Fibroblast of skin of left quadriceps (primary cell): ENCODE measurements at regions not wholly inside any gene's neighbourhood (a gene's known extent, or its start where the extent isn't known, plus 50 kb on each side); places are given as distances from the start of the nearest gene placed in this dataset.

ENCODE experiments used
- DNase-seq, 2 experiments: peaks; one replicate each; pipeline ENCODE4 v3.0.0-alpha.2; 2013; ENCODE audit warnings: low read depth in 2 of 2

GRCh38 chr2:217525076-217525475, 477.7 kb downstream of the TNS1 start:
- no peak for DNase-seq

GRCh38 chr2:217523286-217523685, 479.5 kb downstream of the TNS1 start:
- DNase-seq: no peak

DNA sequence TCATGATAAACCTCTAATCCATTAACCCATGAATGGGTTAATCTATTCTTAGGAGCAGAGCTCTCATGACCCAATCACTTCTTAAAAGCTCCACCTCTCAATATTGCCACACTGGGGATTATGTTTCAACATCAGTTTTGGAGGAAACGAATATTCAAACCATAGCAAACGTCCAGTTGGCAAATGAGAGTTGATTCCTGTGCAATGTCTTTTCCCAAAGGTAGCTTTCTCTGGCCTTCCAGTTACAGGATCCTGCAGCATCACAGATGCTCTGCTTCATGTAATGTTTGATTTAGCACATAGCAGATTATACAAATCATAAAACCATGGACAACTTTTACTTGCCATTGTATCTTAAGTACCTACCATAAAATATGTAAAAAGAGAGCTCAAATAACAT, 481.0 kb downstream of the TNS1 start:
- DNase-seq: peak in 1 of 2 experiments; percentile 14

DNA sequence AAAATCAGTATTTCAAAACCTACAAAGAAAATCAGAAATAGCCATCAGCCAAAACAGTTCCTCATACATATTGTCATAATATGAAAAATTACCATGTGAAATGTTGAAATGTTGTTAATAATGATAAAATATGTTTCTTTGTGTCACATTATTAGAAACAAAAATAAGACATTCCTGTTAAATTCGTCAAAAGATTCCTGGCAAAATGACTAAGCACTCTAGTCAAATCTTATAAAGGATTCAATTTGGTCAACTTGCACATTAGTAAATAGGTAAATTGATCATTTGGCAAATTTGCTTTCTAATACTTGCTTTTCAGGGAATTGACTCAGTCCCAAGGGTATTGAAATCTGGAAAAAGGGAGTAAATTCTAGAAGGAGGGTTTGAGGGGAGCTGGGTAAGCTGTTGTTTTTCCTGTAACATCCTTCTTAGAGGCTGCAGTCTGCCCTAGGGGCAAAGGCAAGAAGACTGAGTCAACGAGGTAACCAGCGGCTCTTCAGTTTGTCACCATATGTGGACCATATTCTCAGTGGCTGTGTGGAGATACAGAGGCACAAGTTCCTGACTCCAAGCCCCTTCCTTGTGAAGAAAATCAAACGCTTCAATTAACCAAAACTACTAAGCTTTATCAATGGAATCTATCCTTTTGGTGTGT, 482.3 kb downstream of the TNS1 start:
- DNase-seq: peak; percentile 15 to 22

DNA sequence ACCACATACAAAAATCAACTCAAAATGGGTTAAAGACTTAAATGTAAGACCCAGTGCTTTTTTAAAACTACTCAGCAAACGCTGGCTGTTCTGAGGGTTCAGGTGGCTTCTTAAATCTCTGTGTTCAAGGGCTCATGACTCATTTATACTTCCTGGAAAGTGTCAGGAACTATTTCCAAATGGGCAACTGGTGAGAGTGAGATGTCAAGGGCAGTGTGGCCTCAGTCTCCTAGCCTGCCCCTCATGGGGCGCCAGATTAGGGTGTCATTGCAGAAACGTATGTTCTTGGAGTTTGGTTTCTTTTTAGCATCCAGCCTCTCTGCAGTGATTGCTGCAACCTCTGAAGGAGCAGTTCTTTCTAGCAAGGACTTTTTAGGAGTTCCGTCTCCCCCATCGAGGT, 485.4 kb downstream of the TNS1 start:
- DNase-seq: no peak

- no peak for DNase-seq
These were observed 487.0 kb downstream of the TNS1 start for GRCh38 chr2:217515615-217516309.

DNA sequence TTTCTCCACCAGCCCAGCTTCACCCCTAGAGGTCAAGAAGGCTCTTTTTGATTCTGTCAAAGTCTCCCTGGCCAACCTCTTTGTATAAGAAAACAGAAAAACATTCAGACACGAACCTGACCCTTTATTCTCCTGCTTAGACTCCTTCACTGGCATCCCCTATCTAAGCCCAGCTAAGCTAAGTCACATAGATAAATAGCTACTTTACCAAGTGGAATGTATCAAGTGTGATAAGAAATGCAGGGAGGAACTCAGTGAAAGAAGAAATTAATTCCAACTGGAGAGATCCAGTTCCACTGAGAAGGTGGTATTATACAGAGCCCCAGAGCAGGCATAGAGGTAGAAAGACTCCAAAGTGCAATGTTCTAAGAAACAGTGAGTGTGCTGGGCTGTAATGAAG, 489.5 kb downstream of the TNS1 start:
- no peak for DNase-seq

- no peak for DNase-seq
These were observed 490.1 kb downstream of the TNS1 start for GRCh38 chr2:217512728-217513127.

- DNase-seq: no peak
These were observed 490.5 kb downstream of the TNS1 start for GRCh38 chr2:217512259-217512658.

DNA sequence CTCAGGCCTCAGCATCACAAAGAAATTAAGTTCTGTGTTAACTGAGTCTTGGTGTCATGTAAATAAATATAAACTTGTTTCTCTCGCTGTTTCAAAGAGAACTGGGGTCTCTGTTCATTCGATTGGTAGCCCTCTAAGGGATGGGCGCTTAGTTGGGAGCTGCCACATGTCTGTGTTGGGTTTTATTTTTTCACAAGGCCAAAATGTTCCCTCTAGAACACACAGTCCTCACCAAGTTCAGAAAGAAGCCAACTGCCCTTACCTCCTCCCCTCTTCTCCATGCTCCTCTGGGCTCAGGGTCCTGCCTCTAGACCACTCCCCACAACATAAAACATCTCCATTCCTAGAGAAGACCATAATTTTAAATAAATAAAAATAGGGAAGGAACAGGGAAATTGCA, 490.9 kb downstream of the TNS1 start:
- DNase-seq: no peak

- DNase-seq: peak; percentile 77 to 81
These were observed 492.0 kb downstream of the TNS1 start for GRCh38 chr2:217510771-217511291.

- no peak for DNase-seq
These were observed 497.5 kb downstream of the TNS1 start for GRCh38 chr2:217505303-217505702.

GRCh38 chr2:217501887-217502286, 500.9 kb downstream of the TNS1 start:
- no peak for DNase-seq

DNA sequence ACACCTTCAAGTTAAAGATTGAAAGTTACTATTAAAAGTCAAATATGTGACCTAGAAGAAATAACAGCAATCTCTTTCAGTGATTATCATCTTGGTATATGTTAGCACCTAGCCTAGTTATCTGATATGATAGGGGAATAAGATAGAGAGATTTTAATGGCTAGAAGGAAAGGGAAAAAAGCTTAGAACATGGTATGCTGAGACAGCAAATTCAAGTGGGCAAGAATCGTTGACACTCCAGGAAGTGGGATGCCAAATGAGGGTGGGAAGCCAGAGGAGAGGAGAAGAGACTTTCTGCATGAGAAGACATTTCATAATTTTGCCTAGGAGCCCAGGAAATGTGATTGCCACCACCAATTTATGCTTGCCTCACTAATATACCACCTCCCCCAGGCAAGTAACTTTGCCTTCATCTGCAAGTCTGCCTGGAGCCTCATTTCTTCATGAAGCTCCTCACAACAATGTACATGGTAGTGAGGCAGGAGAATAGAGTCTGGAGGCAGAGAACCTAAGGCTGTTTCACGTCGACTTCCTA, 504.9 kb downstream of the TNS1 start:
- DNase-seq: no peak

- DNase-seq: no peak
These were observed 508.2 kb downstream of the TNS1 start for GRCh38 chr2:217494557-217494956.

DNA sequence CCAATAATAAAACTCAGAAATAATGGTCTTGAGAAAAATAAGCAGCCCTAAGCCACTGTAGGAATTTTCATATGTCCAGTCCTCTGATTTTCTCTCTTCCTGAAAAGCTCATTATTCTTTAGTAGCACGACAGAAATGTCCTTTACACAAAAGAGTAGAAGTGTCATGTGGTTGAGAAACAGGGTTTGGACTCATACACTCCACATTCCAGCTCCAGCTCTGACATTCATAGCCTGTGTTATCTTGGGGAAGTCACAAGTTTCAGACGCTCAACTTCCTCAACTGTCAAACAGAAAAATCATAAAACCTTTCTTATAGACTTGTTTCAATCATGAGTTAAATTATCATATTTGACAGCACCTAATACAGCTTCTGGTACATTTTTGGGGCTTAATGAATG, 511.5 kb downstream of the TNS1 start:
- no peak for DNase-seq

- DNase-seq: peak; percentile 56 to 63
These were observed 513.4 kb downstream of the TNS1 start for GRCh38 chr2:217489145-217489960.

DNA sequence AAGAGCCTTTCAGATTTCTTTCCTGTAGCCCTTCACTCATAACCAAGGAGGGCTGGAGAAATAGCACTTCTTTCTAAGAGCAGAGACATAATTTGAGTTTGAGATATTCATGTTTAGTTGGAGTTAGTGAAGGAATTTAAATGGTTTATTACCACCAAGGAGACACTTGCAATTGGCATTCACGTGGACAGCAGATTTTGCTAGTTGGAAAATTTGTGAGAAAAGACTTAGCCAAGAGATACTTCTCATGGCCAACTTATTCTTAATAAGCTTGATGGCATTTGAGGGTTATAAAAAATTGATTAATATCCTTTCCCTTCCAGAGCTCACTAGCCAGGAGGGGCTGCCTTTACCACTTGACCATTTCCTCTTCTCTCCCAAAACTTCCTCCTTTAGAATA, 518.7 kb downstream of the TNS1 start:
- DNase-seq: no peak

DNA sequence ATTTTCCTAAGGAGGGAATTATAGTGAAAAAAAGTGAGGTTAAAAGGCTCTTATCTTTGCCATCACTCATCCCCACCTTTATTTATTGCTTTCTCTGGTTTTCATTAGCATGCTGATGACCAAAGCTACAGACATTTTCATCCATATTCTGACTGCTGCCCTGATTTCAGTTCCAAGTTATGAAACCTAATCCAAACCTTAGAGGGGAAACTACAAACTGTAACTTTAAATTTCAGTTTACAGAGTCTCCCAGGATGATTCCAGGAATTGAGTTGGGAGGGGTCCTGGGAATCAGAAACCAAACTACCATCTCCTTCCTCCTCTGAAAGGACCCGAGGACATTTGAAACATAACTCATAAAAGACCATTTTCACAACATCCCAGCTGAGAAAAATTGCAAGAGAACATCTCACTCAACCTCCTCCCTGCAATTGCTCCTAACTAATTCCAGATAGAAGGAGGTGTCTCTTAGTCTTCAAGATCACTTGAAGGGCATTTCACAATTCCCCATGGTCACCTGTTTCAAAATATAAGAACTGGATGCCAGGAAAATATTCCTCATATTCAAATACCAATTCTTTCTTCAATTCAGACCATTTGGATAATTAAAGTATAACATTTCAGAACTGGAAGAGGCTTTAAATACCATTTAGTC, 520.6 kb downstream of the TNS1 start:
- DNase-seq: peak; percentile 47 to 50

DNA sequence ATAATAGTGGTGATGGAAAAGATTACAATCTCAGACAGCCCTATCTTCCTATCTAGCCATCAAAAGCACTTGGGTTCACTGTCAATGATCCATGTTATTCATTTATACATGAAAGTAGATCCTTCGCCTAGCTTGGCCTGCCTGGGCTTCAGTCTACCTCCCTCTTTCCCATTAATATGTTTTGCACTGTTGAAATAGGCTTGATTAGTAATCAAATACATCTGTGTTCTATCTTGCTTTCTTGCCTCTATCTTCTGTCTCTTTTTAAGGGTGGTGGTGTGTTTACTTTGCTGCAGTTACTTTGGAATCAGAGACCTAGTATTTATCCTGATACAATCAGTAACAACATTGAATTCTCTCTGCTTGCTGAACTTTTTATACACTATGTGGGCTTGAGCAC, 521.2 kb downstream of the TNS1 start:
- DNase-seq: peak in 1 of 2 experiments; percentile 18

GRCh38 chr2:217479566-217479965, 523.2 kb downstream of the TNS1 start:
- no peak for DNase-seq
